ACHN (cell line): ENCODE measurements at regions not wholly inside any gene's neighbourhood (a gene's known extent, or its start where the extent isn't known, plus 50 kb on each side); places are given as distances from the start of the nearest gene placed in this dataset.

Experiments
- DNase-seq: peaks from one replicate; pipeline ENCODE4 v3.0.0-alpha.2; 2015
- in situ Hi-C: cut with HindIII; loops from 2 replicates; pipeline ENCODE4 v1.10.0; 2017; ENCODE audit warnings: low sequenced_read_pairs, low pct_ligation_motif_present, low pct_unique_long_range_greater_than_20kb

DNA sequence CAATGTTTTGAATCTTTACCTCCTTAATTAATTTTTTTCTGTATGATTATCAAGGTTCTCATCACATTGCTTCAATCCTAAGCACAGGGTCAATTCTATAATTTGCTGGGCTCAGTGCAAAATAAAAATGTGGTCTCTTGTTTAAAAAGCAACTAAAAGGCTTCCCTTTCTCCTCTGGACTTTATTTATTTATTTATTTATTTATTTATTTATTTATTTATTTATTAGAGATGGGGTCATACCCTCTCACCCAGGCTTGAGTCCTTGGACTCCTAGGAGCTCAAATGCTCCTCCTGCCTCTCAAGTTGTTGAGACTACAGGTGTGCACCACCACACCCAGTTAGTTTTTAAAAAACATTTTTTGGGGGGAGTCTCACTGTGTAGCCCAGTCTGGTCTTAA, 710.1 kb upstream of the REG3G start:
- DNase-seq: no peak
- in situ Hi-C loops: no loop called here

- in situ Hi-C loops: no loop called here
Measured at GRCh38 chr2:78318275-78318674, 707.2 kb upstream of the REG3G start.

DNA sequence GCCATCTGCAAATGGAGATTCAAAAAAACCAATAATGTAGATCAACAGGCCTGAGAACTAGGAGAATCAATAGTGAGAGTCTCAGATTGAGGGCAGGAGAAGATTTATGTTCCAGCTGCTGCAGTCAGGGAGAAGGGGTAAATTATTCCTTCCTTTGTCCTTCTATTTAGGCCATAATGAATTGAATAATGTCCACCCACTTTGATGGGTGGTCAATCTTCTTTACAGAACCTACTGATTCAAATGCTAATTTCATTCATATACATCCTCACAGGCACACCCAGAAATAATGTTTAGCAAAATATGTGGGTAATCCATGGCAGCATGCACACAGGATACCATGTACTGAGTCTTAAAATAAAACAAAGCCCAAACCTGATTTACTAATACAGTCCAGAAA, 695.3 kb upstream of the REG3G start:
- in situ Hi-C loops: no loop called here
- no peak for DNase-seq

More at GRCh38 chr2:78318275-78318674, 707.2 kb upstream of the REG3G start:
- DNase-seq: no peak

- in situ Hi-C loops: no loop called here
- DNase-seq: peak; percentile 27
Measured at GRCh38 chr2:78351208-78351607, 674.3 kb upstream of the REG3G start.

DNA sequence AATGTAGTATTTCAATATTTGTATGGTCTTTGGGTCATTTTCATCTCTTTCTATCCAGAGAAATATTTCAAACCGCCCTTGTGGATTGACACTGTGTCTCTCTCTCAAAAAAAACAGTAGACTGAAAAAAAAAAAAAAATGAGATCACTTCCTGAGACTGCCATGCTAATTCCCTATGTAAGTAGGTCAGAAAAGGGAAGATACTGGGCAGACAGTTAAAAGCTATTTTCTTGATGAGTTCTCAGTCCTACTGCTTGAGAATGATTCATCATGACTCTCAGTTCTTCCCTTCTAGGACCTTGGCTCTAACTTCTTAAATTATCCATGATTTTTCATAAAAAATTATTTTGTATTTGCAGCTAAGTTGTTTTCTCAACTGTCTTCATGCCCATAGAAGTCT, 672.3 kb upstream of the REG3G start:
- in situ Hi-C loops: no loop called here
- no peak for DNase-seq

DNA sequence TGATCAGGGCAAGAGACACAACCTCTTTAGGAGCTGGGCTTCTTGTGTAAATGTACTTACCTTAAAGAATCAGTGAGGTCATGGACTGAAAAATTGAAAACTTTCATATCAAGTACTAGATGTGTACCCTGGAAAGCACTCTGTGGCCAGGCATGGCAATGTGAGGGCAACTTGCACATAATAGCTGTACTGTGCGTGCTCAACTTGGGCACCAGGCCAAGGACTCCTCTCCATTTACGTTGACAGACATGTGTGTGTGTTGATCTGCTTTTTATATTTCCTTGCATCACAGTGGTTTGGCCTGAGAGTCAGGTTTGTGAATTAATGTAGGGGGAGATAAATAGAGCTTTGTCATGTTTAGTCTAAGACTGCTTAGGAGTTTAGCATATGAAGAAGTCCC, 669.5 kb upstream of the REG3G start:
- in situ Hi-C loops: no loop called here
- no peak for DNase-seq

- in situ Hi-C loops: no loop called here
- no peak for DNase-seq
Measured at GRCh38 chr2:78383576-78383975, 641.9 kb upstream of the REG3G start.

DNA sequence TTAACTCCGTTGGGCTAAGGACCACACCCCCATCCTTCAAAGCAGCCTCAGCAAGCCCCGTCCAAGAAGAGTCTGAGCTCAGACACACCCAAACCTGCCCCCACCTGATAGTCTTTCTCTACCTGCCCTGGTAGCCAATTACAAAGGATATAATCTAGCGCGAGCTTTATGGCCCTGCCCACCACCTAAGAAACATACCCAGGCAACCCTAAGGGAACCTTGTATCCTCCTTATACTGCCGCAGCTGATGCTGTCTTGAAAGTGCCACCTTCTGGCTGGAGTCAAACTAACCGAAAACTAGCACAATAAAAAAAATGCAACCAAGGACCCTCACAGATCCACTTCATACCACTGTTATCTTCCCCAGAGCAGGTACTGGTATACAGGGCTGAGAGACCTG, 628.3 kb upstream of the REG3G start:
- in situ Hi-C loops: no loop called here
- DNase-seq: no peak

DNA sequence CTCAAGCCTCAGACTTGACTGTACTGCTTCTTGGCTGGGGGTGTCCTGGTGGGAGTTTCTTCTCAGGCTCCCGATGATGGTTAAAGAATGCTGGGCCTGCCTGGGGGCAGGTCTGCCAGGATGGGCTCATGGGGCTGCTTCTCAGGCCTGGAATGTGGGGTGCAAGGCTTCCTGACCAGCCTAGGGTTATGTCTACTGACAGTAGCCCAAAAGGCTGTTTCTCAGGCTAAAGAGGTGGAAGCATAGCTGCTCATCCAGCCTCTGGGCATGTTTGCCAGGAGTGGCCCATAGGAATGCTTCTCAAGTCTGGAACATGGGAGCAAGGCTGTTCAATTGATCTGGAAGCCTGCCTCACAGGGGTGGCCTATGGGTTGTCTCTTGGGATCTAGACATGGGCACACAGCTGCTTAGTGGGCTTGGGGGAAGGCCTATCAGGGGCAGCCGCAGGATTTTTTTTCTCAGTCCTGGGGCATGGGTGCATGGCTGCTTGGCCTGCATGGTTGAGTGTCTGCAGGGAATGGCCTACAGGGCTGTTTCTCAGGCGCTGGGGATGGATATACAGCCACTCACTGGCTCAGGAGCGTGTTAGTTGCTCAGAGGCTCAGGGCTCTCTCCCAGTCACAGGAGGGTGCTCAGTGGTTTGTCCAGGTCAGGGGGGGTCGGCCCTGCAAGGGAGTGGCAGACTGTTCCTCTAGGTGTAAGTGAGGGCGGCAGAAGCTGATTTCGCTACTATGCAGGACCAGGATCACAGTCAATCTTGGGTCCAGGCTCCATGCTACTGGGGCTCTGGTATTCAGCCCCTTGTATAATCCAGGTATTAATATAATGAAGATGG, 617.3 kb upstream of the REG3G start:
- DNase-seq: no peak
- in situ Hi-C loops: no loop called here

GRCh38 chr2:78408795-78409118, 616.7 kb upstream of the REG3G start:
- in situ Hi-C loops: no loop called here
- no peak for DNase-seq

DNA sequence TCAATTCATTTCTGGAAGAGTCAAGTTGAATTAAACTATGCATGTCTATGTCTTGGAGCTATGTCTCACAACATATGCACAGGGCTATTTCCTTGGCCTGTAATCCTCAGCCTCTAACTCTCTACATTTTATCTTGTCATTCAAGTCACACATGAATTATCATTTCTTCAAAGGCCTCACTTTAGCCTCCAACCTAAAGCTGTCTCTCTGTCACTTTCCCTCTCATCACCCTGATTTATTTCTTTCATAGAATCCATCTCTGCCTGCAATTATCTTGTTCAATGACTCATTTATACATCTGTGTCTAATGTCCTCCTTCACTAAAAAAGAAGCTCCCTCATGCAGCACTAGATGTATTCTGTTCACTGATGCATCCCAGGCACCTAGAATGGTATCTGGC, 614.2 kb upstream of the REG3G start:
- no peak for DNase-seq
- in situ Hi-C loops: no loop called here

- no peak for DNase-seq
- in situ Hi-C loops: no loop called here
Measured at GRCh38 chr2:78416625-78417300, 608.7 kb upstream of the REG3G start.

DNA sequence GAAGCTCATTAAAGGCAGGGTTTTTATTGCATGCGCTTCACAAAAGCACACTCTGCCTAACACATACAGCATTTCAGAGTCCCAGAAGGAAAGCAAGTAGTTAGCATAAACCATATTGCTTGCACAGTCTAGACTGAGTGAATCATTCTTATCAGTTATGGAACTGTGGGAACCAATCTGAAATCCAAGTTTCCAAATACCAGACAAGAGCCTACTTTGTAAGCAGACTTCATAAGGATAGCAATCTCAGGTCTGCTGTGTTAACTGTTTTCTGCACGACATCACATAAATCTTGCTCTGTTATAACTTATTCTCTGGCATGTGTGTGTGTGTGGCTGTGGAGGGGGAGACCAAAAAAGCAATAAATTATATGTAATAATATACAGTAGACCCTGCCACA, 608.1 kb upstream of the REG3G start:
- DNase-seq: no peak
- in situ Hi-C loops: no loop called here

- no peak for DNase-seq
- in situ Hi-C loops: no loop called here
Measured at GRCh38 chr2:78418021-78418420, 607.5 kb upstream of the REG3G start.

GRCh38 chr2:78420132-78420531, 605.4 kb upstream of the REG3G start:
- DNase-seq: no peak
- in situ Hi-C loops: no loop called here

DNA sequence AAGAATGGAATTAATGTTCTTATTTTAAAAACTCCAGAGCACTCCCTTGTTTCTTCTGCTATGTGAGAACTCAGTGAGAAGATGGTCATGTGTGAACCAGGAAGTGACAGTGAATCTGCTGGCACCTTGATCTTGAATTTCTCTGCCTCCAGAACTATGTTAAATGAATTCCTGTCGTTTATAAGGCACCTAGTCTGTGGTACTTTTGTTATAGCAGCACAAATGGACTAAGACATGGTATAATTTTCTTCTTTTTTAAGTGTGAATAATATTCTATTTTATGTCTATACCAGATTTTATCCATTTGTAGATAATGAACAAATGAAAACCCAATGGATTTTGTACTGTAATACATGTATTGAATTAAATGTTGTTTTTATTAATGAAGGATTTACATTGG, 601.9 kb upstream of the REG3G start:
- in situ Hi-C loops: no loop called here

DNA sequence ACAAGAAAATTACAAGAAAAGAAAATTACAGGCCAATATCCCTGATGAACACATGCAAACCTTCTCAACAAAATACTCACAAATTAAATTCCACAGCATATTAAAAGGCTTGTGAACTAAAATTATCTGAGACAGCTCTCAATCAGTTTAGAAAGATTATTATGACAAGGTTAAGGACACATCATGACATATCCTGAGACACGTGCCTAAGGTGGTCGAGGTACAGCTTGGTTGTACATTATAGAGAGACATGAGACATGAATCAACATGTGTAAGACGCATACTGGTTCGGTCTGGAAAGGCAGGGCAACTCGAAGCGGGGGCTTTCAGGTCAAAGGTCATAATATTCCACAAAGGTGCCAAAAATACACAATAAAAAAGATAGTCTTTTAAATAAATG, 598.3 kb upstream of the REG3G start:
- DNase-seq: no peak
- in situ Hi-C loops: no loop called here

More for the DNA sequence above, 601.9 kb upstream of the REG3G start:
- no peak for DNase-seq

GRCh38 chr2:78431241-78431640, 594.3 kb upstream of the REG3G start:
- peak; percentile 10 for DNase-seq
- in situ Hi-C loops: no loop called here

DNA sequence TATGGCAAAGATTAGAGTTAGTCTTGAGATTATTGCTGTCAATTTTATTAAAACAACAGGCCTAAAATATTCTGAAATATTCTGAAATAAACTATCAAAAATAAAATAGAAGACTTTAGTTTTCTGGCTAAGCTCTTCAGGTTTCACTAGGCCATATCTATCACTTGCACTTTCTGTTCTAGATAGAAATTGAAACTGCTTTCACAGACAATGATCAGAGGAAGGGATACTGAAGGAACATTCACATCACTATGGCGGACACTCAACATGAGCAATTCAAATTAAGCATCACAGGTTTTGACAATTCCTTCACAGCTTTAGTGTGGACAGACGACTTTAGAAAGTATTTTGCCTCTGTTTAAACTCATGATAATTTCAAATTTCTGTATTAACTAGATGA, 586.4 kb upstream of the REG3G start:
- in situ Hi-C loops: no loop called here

DNA sequence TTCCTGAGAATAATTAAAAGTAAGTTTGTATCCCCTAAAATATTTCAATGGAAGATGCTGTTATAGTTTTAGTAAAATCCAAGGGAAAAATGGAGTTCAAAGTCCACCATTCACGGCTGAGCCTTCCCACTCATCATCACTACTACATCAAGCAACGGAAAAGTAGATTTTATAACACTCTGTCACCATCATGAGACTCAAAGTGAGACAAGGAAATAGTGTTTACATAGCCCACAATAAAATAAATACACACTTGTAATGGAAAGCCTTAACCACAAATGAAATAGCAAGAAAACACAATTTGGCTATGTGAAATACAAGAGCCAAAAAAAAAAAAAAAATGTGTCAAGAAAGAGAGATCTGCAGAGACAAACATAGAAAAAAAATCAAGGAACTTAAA, 569.9 kb upstream of the REG3G start:
- in situ Hi-C loops: no loop called here
- no peak for DNase-seq

More for the DNA sequence above, 586.4 kb upstream of the REG3G start:
- no peak for DNase-seq
